ENCODE measurements at regions not wholly inside any gene's neighbourhood (a gene's known extent, or its start where the extent isn't known, plus 50 kb on each side); places are given as distances from the start of the nearest gene placed in this dataset.

- TF ChIP-seq CTCF (IDR thresholded peaks at IDR 0.05) (no peak), SIN3A (IDR thresholded peaks at IDR 0.05; ENCODE audit: borderline replicate concordance, insufficient read depth, low read depth, low read length) (no peak), TCF7L2 (IDR thresholded peaks at IDR 0.05; ENCODE audit: low read depth, low read length) (no peak)
Measured at GRCh38 chr13:76222511-76222910, 586.4 kb downstream of the LMO7 start.

All from Panc1 (cell line).